NCI-H128 (cell line): ENCODE measurements at regions not wholly inside any gene's neighbourhood (a gene's known extent, or its start where the extent isn't known, plus 50 kb on each side); places are given as distances from the start of the nearest gene placed in this dataset.
"Not testable (repeated sequence)": the region's sequence is repeated elsewhere in the genome, so short reads cannot be mapped to it uniquely, and the experiment has no call there.

Experiments used
- DNase-seq: peaks from one replicate; lab custom pipeline; 2025; ENCODE audit not compliant: unreplicated experiment; lab: John Stamatoyannopoulos, UW

DNA sequence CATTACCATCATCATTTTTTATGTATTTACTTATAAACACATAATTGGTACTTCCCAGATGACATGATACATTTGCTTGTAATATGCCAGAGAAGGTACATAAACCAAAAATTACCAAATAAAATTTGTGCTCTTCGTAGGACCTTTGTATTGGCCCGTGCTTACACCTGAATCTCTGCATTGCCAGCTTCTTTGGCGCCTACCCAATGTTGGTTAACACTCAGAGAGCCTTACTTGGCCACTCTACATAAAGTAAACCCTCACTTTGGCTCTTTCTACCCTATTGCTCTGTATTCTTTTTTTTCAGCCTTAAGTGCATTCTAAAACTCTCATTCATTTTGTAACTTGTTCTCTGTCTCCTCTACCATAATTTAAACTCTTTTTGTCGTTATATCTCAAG is 148.1 kb upstream of the ZNF608 start:
- no peak for DNase-seq

GRCh38 chr5:124895236-124895635 is 148.8 kb upstream of the ZNF608 start:
- DNase-seq = no peak

- no peak for DNase-seq
Measured at GRCh38 chr5:124901081-124901480, 154.6 kb upstream of the ZNF608 start.

- DNase-seq = no peak
Measured at GRCh38 chr5:124902097-124902821, 155.8 kb upstream of the ZNF608 start.

- DNase-seq = no peak
Measured at GRCh38 chr5:124905256-124906130, 159.1 kb upstream of the ZNF608 start.

DNA sequence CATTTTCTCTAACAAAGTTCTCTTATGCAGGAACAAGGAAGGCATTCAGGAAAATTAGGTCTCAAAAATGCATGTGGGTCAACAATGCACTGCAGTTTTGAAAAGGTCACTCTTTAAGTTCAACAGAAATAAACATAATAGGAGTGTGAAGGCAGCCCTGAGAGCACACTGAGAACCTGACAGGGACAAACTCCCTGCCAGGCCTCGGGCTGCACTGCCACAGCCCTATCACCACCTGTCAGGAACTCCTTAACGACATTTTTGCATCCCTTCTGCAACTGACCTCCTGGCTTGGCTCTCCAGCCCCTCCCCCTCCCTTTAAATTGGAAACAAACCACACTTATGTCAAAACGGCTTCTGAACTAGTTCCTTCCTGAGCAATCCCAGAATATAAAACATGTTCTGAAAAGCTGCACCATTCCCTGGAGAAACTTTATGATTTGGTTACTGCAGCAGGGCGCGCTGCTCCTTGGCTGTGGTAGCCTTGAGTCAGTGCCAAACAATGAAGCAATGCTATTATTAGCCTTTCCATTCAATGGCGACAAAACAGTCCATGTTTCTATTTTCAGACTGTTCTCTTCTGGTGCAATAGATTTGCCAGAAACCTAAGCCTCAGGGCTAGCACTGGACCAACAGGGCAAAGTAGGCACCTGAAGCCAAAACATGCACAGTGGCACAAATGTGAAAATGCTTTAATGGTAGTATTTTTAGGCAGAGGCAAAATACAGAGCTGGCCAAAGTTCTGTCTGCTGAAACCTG is 160.1 kb upstream of the ZNF608 start:
- DNase-seq = no peak

DNA sequence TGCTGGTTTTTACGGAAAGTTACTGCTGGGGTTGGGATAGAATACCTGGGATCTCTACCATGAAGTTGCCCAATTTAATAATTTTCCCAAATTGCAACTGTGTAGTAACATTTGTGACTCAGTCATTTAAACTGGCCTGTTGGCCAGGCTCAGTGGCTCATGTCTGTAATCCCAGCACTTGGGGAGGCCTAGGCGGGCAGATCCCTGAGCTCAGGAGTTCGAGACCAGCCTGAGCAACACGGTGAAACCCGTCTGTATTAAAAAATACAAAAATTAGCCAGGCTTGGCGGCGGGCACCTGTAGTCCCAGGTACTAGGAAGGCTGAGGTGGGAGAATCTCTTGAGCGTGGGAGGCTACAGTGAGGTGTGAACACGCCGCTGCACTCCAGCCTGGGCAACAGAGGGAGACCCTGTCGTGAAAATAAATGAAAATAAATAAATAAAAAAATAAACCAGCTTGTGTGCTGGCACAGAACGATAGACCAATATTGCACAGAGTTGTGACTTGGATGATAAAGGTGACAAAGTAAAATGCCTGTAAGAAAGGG is 160.7 kb upstream of the ZNF608 start:
- DNase-seq = no peak

DNA sequence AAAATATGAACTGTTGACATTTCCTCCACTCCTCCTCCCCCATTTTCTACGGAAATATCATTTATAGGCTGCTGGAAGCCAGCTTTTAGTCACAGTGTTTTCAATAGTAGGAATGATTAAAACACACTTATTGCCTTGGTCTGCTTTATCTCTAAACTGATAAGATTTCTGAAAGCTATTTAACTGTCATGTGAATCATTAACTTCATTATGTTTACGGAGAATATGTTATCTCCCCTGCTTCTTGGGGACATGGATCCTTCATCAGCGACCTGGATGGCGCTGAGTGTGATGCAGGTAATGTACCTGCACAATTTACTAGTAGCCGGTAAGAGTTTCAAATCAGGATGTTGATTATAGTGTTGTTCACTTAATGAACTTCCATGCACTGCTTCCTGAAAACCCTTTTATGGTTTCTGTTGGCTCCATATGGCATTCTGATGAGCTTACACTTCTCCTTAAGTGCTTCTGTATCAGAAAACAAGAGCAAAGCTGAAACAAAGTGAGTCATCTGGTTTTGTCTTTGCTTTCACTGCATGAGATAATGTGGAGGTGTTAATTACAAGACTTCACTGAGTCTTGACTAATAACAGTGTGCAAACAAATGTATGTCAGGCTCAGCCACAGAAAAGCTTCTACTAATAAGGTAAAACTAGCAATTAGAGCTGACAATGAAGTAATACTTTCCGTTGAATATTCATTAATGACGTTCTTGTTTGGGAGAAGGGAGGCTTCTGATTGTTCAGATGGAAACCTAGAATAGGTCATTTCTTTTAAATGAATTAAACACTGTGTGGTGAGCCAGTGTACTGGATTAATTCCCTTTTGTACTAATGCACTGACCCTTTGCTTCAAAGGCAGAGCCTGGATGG is 162.4 kb upstream of the ZNF608 start:
- DNase-seq = no peak

- no peak for DNase-seq
Measured at GRCh38 chr5:124909734-124910133, 163.3 kb upstream of the ZNF608 start.

- no peak for DNase-seq
Measured at GRCh38 chr5:124910354-124911016, 164.0 kb upstream of the ZNF608 start.

- DNase-seq = no peak
Measured at GRCh38 chr5:124912638-124913328, 166.3 kb upstream of the ZNF608 start.

DNA sequence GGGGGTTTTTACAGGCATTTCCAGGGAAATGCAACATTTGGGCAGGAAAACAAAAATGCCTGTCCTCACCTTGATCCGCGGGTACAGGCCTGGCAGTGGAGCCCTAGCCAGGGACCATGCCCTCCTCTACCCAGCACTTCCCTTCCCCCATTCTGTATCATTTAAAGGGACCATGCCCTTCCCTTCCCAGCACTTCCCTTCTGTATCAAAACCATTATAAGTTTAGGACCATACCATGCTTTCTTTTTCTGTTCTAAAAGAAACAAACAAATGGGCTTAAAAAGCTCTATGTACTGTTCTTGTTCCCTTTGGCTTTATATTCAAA is 166.9 kb upstream of the ZNF608 start:
- no peak for DNase-seq

- DNase-seq = not testable (repeated sequence)
Measured at GRCh38 chr5:124916313-124916712, 169.9 kb upstream of the ZNF608 start.

DNA sequence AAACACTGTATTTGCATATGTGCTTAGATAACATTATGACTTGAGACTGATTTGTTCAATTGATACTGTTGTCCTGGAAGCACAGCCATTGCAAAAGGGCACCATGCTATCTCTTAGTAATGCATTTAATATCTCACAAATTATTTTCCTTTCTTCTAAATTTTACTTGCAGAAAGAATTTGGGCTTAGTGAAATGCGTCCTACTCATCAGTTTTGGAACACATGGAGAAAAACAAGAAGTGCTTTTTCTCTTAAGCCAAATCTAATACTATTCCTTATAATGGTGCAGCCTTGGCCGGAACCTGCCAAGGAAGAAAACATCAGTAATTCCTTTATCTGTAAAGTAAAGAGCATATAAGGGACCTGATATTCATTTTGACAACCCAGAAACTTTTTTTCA is 172.2 kb upstream of the ZNF608 start:
- no peak for DNase-seq

GRCh38 chr5:124919076-124919475 is 172.6 kb upstream of the ZNF608 start:
- DNase-seq = no peak

DNA sequence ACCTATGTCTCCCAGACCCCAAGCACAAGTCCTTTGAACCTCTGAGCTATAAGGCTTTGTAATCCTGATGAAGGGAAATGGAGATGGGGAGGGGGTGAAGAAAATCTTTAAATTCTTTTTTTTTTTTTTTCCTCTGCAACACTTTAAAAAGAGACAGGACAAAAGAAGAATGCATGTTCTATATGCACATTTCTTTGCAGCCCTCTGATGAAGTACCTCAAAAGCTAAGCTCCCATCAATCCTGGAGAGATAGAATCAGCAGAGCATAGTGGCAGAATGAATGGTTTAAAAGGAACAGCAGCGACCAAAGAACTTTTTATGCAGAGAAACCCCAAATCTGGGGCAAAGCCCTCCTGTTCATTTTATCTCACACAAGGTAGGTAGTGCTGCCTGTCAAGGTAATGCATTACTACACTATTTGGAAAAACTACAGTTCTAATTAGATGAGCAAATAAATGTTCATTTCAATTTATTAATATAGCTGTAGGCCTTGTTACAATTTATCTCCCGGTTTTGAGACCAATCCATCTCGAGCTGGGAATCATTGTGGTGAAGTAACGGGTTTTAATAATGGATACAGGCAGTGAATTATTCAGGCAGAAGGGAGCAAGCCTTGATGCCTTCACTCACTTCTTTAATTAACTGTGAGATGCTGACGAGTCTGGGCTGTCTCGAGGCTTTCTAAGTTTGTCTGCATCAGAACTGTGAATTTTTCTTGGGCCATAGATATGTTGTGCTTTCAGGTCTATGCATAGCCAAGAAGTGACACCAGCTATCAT is 173.5 kb upstream of the ZNF608 start:
- DNase-seq = no peak

- no peak for DNase-seq
Measured at GRCh38 chr5:124920909-124921666, 174.6 kb upstream of the ZNF608 start.

- DNase-seq = no peak
Measured at GRCh38 chr5:124921694-124922093, 175.3 kb upstream of the ZNF608 start.
